GM12891 (cell line): ENCODE measurements at regions not wholly inside any gene's neighbourhood (a gene's known extent, or its start where the extent isn't known, plus 50 kb on each side); places are given as distances from the start of the nearest gene placed in this dataset.

Experiments used
- PAX5 ChIP-seq: IDR thresholded peaks from 2 replicates; pipeline ENCODE4 v1.6.1; 2011; ENCODE audit warnings: low read length, moderate library complexity, mild to moderate bottlenecking; ENCODE audit not compliant: insufficient read depth, severe bottlenecking
- POLR2A ChIP-seq: IDR thresholded peaks from 2 replicates; pipeline ENCODE4 v1.6.1; 2011; ENCODE audit warnings: low read depth, low read length, control low read depth
- POLR2AphosphoS5 ChIP-seq: IDR thresholded peaks from 2 replicates; pipeline ENCODE4 v1.6.1; 2011; ENCODE audit warnings: low read depth, low read length, control low read depth
- SPI1 ChIP-seq: IDR thresholded peaks from 2 replicates; pipeline ENCODE4 v1.6.1; 2011; ENCODE audit warnings: low read depth, low read length, control low read depth
- TAF1 ChIP-seq: IDR thresholded peaks from 2 replicates; pipeline ENCODE4 v1.6.1; 2011; ENCODE audit warnings: low read depth, low read length, control low read depth

DNA sequence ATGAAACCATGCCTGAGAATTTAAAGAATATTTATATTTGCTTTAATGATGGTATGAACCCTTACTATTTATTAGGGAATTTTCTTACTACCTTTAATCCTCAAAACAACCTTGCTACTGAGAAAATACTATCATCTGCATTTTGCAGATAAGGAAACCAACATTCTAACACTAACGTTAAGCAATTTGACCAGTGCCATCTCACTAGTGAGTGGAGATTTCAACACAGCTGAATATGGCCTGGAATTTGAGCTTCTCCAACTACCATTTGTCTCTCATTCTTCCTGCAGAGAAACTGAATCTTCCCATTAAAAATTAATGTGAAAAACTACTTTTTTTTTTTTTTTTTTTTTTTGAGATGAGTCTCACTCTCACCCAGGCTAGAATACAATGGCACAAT is 380.9 kb upstream of the SMIM31 start:
- TF ChIP-seq POLR2A (no peak), TAF1 (no peak), POLR2AphosphoS5 (no peak), PAX5 (no peak), SPI1 (no peak)
